GM20000 (cell line): ENCODE measurements at regions not wholly inside any gene's neighbourhood (a gene's known extent, or its start where the extent isn't known, plus 50 kb on each side); places are given as distances from the start of the nearest gene placed in this dataset.

Experiments
- DNase-seq: peaks from one replicate; pipeline ENCODE4 v3.0.0; 2012; ENCODE audit warnings: low spot score
- TF ChIP-seq, protein P1 (sequence below): IDR thresholded peaks from 2 replicates; pipeline ENCODE4 v1.5.1; 2012; ENCODE audit warnings: mild to moderate bottlenecking, control low read depth; ENCODE audit errors: extremely low read depth, missing control alignments

DNA sequence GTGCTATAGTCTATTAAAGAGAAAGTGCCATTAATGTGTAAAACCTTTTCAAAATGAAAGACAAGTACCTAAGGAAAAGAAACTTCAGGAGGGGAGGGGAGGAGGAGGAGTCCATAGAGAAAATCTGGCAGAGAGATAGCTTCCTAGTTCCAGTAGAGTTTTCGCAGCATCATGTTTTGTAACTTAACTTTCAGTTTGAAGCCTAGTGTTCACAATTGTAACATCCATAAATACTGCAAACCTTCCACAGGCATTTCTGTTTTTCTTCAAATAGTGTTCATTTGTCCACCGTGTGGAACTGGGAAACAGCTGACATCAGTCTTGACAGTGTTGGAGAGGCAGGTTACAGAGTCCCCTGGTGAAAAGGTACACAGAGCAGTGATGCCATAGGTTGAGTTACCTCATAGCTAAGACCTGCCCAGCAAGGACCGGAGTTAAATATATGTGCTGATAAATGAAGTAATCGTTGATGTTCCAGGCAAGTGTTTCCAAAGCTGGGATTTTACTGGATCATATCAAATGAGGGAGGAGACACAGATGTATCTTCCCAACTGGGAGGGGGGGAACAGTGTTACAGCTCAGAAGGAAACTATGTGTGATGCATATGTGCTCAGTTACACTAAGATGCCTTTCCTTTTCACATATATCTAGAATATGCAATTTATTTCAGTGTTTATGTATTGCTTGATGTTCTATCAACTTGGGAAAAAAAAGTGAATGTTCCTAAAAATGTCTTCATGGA, 369.5 kb upstream of the FAM241A start:
- no peak for DNase-seq

DNA sequence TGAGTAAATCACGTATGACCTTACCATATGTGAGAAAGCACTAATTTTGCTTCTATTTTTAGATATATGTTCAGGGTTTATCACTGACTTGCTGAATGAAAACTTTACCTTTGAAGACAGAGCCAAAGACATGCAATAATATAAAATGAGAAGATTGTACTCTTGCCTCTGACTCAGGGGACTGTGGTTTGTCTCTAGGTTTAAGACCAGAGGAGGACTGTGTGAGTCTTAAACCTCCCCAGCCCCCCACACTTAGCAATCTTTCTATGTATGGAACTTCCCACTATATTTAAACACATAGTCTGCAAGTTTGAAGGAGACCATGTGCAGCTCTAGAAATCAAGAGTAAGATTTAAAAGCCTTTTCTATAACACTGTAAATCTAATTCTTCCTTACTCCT, 368.7 kb upstream of the FAM241A start:
- DNase-seq: no peak
- TF ChIP-seq, protein P1, sequence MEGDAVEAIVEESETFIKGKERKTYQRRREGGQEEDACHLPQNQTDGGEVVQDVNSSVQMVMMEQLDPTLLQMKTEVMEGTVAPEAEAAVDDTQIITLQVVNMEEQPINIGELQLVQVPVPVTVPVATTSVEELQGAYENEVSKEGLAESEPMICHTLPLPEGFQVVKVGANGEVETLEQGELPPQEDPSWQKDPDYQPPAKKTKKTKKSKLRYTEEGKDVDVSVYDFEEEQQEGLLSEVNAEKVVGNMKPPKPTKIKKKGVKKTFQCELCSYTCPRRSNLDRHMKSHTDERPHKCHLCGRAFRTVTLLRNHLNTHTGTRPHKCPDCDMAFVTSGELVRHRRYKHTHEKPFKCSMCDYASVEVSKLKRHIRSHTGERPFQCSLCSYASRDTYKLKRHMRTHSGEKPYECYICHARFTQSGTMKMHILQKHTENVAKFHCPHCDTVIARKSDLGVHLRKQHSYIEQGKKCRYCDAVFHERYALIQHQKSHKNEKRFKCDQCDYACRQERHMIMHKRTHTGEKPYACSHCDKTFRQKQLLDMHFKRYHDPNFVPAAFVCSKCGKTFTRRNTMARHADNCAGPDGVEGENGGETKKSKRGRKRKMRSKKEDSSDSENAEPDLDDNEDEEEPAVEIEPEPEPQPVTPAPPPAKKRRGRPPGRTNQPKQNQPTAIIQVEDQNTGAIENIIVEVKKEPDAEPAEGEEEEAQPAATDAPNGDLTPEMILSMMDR: no peak

More for the DNA sequence above, 369.5 kb upstream of the FAM241A start:
- TF ChIP-seq, protein P1: no peak

DNA sequence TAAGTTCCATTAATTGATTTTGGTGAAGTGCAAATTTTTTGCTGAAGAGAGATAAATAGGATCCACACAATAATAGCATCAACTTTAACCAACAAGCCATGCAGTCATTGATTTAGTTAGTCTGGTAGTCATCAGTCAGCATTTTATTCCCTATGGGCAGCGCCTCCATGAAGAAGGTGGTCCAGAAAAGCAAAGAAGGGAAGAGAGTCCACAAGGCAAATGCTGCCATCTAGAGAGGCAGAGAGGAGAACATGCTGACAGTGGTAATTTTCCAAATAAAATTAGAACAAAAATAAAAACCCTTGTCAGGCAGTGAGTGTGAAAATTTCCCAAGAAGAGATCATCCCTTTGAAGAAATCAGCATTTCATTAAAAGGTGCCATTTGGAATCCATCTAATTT, 366.7 kb upstream of the FAM241A start:
- no peak for DNase-seq
- TF ChIP-seq, protein P1: no peak

DNA sequence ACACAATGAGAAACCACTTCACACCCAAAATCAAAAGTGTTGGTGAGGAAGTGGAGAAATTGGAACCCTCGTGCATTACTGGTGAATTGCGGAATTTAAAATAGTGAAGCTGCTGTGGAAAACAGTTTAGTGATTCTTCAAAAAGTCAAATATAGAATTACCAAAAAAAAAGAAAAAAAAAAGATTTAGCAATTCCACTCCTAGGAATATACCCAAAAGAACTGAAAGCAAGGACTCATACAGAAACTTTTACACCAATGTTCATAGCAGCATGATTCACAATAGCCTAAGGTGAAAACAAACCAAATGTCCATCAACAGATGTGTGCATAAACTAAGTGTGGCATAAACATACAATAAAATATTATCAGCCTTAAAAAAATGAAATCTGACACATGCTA, 364.3 kb upstream of the FAM241A start:
- no peak for DNase-seq
- TF ChIP-seq, protein P1: no peak

DNA sequence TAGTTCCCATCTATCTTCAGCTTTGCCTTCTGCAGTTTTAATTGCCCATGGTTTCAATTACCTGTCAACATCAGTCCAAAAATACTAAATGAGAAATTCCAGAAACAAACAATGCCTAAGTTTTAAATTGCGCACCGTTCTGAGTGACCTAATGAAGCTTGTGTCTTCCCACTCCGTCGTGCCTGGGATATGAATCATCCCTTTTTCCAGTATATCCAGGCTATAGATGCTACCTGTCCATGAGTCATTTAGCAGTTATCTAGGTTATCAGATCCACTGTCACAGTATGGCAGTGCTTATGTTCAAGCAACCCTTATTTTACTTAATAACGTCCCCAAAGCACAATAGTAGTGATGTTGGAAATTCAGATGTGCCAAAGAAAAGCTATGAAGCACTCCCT, 363.6 kb upstream of the FAM241A start:
- DNase-seq: no peak
- TF ChIP-seq, protein P1: no peak

DNA sequence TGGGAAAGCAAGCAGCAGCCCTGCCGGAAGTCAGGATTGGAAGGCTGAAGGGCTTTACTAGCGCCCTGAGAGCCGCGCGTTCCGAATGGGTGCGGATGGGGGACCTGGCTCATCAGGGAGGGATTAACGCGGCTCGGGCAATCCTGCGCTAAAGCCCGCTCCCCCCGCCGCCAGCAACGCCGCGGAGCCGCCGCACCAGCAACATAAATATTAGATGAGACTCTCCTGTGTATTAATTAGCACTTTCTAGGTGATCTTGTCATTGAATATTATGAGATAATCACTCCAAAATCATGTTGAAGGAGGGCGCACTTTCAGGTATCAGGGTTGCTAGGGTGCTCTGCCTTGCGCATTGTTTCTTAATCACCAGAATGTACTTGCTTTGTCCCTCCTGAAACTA, 357.2 kb upstream of the FAM241A start:
- DNase-seq: no peak
- TF ChIP-seq, protein P1: no peak

DNA sequence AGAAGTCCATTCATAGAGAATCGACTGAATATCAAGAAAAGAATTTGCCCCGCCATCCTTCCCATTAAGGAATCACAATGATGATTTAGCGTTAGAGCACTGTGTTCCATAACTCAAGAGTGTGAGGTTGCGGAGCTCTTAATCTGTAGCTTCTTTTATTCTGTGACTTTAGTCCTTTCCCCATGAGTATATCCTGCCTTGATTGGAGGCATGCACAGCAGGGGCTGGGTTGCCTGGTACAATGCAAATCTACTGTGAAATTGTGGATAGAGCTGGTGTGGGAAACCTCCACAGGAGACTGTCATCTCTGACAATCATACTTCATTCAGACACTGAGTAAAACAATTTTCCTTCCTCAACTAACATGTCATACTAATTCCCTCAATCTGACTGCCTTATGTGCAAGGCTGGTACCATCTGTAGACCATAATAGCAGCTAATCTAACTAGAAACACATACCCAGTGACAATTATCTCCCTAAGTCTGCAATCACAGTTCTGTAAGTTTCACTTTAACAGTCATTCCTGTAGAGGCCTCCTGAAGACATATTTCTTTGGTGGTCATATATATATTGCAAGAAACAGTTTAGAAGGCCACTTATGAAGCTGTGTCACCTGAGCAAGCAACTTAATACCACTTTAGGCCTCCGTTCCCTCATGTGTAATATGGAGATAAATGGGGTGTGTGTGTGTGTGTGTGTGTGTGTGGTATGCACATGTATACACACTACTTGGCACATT, 355.2 kb upstream of the FAM241A start:
- TF ChIP-seq, protein P1: no peak
- no peak for DNase-seq
